ENCODE measurements at regions not wholly inside any gene's neighbourhood (a gene's known extent, or its start where the extent isn't known, plus 50 kb on each side); places are given as distances from the start of the nearest gene placed in this dataset.

- no peak overlapping the region for H2AK5ac ChIP-seq (ENCODE audit: insufficient read length, low read length)
- no peaks in the 10 kb centered on the region for H4K20me1 ChIP-seq (ENCODE audit: control insufficient read depth, insufficient read depth, insufficient read length)
- H3K23me2 ChIP-seq (ENCODE audit: insufficient read length, low read depth, low read length, poor library complexity, severe bottlenecking) = no peaks in the 10 kb centered on the region
- Mint-ChIP-seq H3K36me3 (ENCODE audit: insufficient read depth in 1 of 3, low read depth in 3 of 3) (peaks cover 5 to 21% (median 7%) of the 10 kb centered on the region in 3 experiments; a peak in 4 of 7 replicates), H3K4me1 (peaks cover 0 to 5% of the 10 kb centered on the region in 2 experiments; a peak in 3 of 4 replicates), H3K27me3 (ENCODE audit: low read depth) (no peaks in the 10 kb centered on the region; the same call in 1 of the 2 replicates), H3K27ac (no peak overlapping the region), H3K9me3 (peaks cover 16 to 20% of the 10 kb centered on the region in 2 experiments), H3K4me3 (no peak overlapping the region)
- H2BK12ac ChIP-seq (ENCODE audit: insufficient read length, low read depth, low read length) = no peak overlapping the region
- H3K27ac ChIP-seq (ENCODE audit: insufficient read length, low read depth, low read length) = no peak overlapping the region
- no peak overlapping the region for H4K5ac ChIP-seq (ENCODE audit: insufficient read length, low read depth, low read length)
- no peak overlapping the region for H4K8ac ChIP-seq (replicated peaks; ENCODE audit: insufficient read length, low read depth, low read length)
- no CpG with 5 or more reads among the region's 2 CpGs for WGBS (ENCODE audit: extremely low coverage, insufficient read length, low lambda C conversion rate)
- H2AFZ ChIP-seq (ENCODE audit: low read length) = no peak overlapping the region
- no peaks in the 10 kb centered on the region for H3K79me2 ChIP-seq (ENCODE audit: insufficient read depth, low read length)
- H3K14ac ChIP-seq (ENCODE audit: insufficient read depth, low read length) = no peak overlapping the region
- no peak overlapping the region for H2BK20ac ChIP-seq (ENCODE audit: low read depth, low read length, poor library complexity, severe bottlenecking)
- no peak overlapping the region for H3K56ac ChIP-seq (ENCODE audit: insufficient read length, low read depth, low read length)
- no peak overlapping the region for H3T11ph ChIP-seq (ENCODE audit: low read length)
- no peak overlapping the region for H3K23ac ChIP-seq (ENCODE audit: insufficient read length, low read depth, low read length)
- H3K4me1 ChIP-seq (ENCODE audit: insufficient read depth, low read length) = no peaks in the 10 kb centered on the region
- no peak overlapping the region for H3K18ac ChIP-seq (ENCODE audit: insufficient read length, low read depth, low read length)
- no peak overlapping the region for H3K4me2 ChIP-seq (ENCODE audit: insufficient read depth, insufficient read length, low read length)
- H3K79me1 ChIP-seq (ENCODE audit: insufficient read depth, low read depth, low read length, poor library complexity, severe bottlenecking) = no peaks in the 10 kb centered on the region
- no peak overlapping the region for H2BK5ac ChIP-seq (ENCODE audit: insufficient read length, low read length)
- H2BK120ac ChIP-seq (ENCODE audit: low read depth, low read length, poor library complexity, severe bottlenecking) = no peak overlapping the region
- no peak for TF ChIP-seq CTCF (conservative IDR thresholded peaks at IDR 0.05)
- H3K9me3 ChIP-seq (ENCODE audit: control insufficient read depth, low read depth, low read length) = no peaks in the 10 kb centered on the region
- H2BK15ac ChIP-seq (ENCODE audit: low read depth, low read length) = no peak overlapping the region
- H3K9ac ChIP-seq (ENCODE audit: extremely low read depth, insufficient read length, low read length) = no peak overlapping the region
- DNase-seq = no peak
- H3K4ac ChIP-seq (ENCODE audit: low read depth, low read length) = no peak overlapping the region
- H4K91ac ChIP-seq (ENCODE audit: insufficient read length, low read depth, low read length) = no peak overlapping the region
- no peaks in the 10 kb centered on the region for H3K27me3 ChIP-seq (ENCODE audit: insufficient read depth, low read length)
These were observed 982.2 kb downstream of the PCDH7 start for GRCh38 chr4:31702326-31702725.

Data from H9 (cell line).